WI38 (cell line): ENCODE measurements at regions not wholly inside any gene's neighbourhood (a gene's known extent, or its start where the extent isn't known, plus 50 kb on each side); places are given as distances from the start of the nearest gene placed in this dataset.

Source experiments
- H3K4me3 ChIP-seq: 2 replicates; pipeline ENCODE4 v1.5.1; 2011; ENCODE audit warnings: low read depth, mild to moderate bottlenecking, control low read depth, low read length
- TF ChIP-seq, protein P1 (sequence below): IDR thresholded peaks from 2 replicates; pipeline ENCODE4 v1.5.1; 2012; ENCODE audit warnings: low read depth, mild to moderate bottlenecking, control low read depth, low read length

DNA sequence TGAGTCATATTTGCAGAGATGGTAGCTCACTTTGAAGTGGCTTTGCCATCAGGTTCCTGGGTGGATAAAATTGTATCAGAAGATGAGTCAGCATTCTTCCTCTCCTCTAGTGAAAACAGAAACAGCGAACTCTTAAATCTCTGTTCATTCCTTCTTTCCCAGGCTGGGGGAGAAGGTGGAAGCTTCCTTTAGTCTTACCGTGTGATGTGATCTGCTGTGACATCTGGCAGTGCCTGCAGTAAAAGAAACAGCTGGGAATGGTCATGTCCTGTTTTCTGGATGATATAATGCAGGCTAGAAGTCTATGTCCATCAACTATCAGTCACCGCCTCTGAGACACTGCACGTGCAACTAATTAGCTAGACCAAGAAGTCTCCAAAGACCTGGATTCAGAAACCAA, 171.6 kb downstream of the VAPA start:
- TF ChIP-seq, protein P1, sequence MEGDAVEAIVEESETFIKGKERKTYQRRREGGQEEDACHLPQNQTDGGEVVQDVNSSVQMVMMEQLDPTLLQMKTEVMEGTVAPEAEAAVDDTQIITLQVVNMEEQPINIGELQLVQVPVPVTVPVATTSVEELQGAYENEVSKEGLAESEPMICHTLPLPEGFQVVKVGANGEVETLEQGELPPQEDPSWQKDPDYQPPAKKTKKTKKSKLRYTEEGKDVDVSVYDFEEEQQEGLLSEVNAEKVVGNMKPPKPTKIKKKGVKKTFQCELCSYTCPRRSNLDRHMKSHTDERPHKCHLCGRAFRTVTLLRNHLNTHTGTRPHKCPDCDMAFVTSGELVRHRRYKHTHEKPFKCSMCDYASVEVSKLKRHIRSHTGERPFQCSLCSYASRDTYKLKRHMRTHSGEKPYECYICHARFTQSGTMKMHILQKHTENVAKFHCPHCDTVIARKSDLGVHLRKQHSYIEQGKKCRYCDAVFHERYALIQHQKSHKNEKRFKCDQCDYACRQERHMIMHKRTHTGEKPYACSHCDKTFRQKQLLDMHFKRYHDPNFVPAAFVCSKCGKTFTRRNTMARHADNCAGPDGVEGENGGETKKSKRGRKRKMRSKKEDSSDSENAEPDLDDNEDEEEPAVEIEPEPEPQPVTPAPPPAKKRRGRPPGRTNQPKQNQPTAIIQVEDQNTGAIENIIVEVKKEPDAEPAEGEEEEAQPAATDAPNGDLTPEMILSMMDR, result no peak

GRCh38 chr18:10085876-10086275, 172.1 kb downstream of the VAPA start:
- H3K4me3 ChIP-seq, result no peak overlapping the region
- TF ChIP-seq, protein P1, result no peak

More for the DNA sequence above, 171.6 kb downstream of the VAPA start:
- no peak overlapping the region for H3K4me3 ChIP-seq

DNA sequence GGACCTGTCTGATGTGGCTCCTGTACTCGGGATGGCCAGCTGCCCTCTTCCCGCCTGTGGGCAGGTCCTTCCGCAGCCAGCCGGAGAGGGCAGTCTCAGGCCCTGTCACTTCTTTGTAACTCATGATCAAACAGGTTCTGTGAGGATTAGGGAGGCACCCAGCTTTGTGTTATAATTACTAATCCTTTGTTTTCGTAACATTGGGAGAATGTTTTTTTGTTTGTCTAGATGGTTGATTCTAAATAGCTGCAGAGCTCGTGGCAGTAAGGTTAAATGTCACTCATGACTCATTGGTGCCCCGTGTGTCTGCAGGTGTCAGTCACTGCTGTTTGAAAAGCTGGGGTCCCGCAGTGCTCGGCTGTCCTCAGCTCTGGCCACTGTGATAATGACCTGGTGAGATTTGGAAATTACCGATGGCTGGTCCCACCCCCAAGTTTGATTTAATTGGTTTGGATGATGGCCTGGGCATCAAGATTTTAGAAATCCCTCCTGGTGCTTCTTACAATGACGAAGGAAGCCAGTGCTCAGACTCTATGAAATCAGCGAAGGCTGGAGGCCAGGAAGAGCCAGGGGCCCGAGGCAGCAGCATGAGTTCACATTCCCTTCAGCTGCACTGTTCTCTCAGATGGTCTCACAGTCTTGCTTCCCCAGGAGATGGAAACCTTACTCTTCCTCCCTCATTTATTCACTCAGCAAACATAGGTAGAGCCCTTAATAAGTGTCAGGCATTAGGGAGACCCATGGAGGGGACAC, 172.8 kb downstream of the VAPA start:
- H3K4me3 ChIP-seq, result no peak overlapping the region
- TF ChIP-seq, protein P1, result no peak

GRCh38 chr18:10088734-10089133, 174.9 kb downstream of the VAPA start:
- TF ChIP-seq, protein P1, result no peak
- H3K4me3 ChIP-seq, result no peak overlapping the region

DNA sequence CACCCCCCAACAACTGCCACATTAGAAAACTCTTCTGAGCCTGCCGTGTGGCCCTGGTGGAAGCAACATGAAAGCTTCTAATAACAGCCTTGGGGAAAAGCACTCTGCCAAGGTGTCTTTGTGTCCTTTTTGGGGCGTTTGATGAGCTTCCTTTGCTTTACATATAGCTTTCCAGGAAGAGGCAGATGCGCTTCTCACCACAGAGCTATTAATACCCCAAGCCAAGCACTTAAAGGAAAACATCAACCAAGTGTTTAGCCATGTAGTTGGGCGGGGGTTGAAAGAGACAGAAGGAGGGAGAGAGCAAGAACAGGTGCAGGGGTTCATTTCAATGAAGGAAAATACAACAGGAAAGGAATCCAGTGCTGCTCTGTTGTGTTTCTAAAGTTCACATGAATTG, 176.1 kb downstream of the VAPA start:
- TF ChIP-seq, protein P1, result no peak
- H3K4me3 ChIP-seq, result no peak overlapping the region

- no peak overlapping the region for H3K4me3 ChIP-seq
- TF ChIP-seq, protein P1, result no peak
Measured at GRCh38 chr18:10090668-10091067, 176.9 kb downstream of the VAPA start.

DNA sequence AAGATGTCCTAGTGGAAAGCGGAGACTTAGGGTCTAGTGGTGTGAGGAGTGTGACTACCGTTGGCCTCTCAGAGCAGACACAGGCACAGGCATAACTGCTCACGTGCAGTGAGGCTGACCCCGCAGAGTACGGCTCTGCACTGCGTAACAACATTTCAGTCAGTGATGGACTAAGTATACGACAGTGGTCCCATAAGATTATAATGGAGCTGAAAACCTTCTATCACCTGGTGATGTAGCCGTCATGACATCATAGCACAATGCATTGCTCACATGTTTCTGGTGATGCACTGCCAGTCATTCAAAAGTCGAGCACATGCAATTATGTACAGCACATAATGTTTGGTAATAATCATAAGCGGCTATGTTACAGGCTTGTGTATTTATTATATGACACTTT, 179.6 kb downstream of the VAPA start:
- TF ChIP-seq, protein P1, result no peak
- H3K4me3 ChIP-seq, result no peak overlapping the region
